ENCODE measurements at regions not wholly inside any gene's neighbourhood (a gene's known extent, or its start where the extent isn't known, plus 50 kb on each side); places are given as distances from the start of the nearest gene placed in this dataset.

GRCh38 chrX:39328661-39329060 lies 527.4 kb downstream of the MID1IP1 start:
- no peak for TF ChIP-seq YY1 (IDR thresholded peaks at IDR 0.05; ENCODE audit: low read depth)
- no peak for TF ChIP-seq ZBTB7A (IDR thresholded peaks at IDR 0.05; ENCODE audit: low read depth)
- no peak for TF ChIP-seq CEBPB (IDR thresholded peaks at IDR 0.05)
- no peak for TF ChIP-seq TCF12 (IDR thresholded peaks at IDR 0.05; ENCODE audit: low read depth)
- TF ChIP-seq EP300 (IDR thresholded peaks at IDR 0.05; ENCODE audit: borderline replicate concordance) = no peak
- no peak for TF ChIP-seq REST (IDR thresholded peaks at IDR 0.05; ENCODE audit: low read depth)

Measured in Ishikawa (cell line).